Psoas muscle (tissue), 7 donors: ENCODE measurements at regions not wholly inside any gene's neighbourhood (a gene's known extent, or its start where the extent isn't known, plus 50 kb on each side); places are given as distances from the start of the nearest gene placed in this dataset.
"Not testable (repeated sequence)": the region's sequence is repeated elsewhere in the genome, so short reads cannot be mapped to it uniquely, and the experiment has no call there.

Experiments
- ATAC-seq, 4 donors: fragments of 200-7000 bp; cut with Tn5 transposase; one replicate each; pipeline ENCODE4 v1.9.1; 2020; ENCODE audit warnings: moderate library complexity in 3 of 4, mild to moderate bottlenecking in 2 of 4
- DNase-seq, 2 donors: peaks; one replicate each; pipeline ENCODE4 v3.0.0-alpha.2; 2020
- H3K27ac ChIP-seq: fragments of 200-600 bp; one replicate; pipeline ENCODE4 v1.8.0; 2022
- H3K27me3 ChIP-seq, 3 donors: fragments of 200-600 bp in 1 of 3; one replicate each; pipeline versions ENCODE4 v1.6.1 to v1.8.0; 2013 to 2022; ENCODE audit warnings: low read length in 2 of 3, mild to moderate bottlenecking in 2 of 3, moderate library complexity in 1 of 3; ENCODE audit not compliant: insufficient read depth in 3 of 3
- H3K36me3 ChIP-seq, 2 donors: fragments of 200-600 bp in 1 of 2; one replicate each; pipeline versions ENCODE4 v1.6.1 to v1.8.0; 2013 to 2022; ENCODE audit warnings: low read depth in 1 of 2, mild to moderate bottlenecking in 1 of 2, moderate library complexity in 1 of 2; ENCODE audit not compliant: insufficient read depth in 1 of 2
- H3K4me1 ChIP-seq: fragments of 200-600 bp; one replicate; pipeline ENCODE4 v1.8.0; 2022
- H3K4me3 ChIP-seq: fragments of 200-600 bp; one replicate; pipeline ENCODE4 v1.8.0; 2022; ENCODE audit warnings: mild to moderate bottlenecking
- H3K9me3 ChIP-seq: fragments of 200-600 bp; one replicate; pipeline ENCODE4 v1.8.0; 2022
- WGBS, 3 donors: extraction: QIAGEN DNeasy Blood & Tissue Kit; methylation state at CpG; one replicate each; pipeline versions ENCODE4 v1.1.6 to v1.1.7; 2013; 5-methylcytosine and 5-hydroxymethylcytosine counted together
- intact Hi-C, 2 donors: fragments of 100-400 bp; cut with DNase I; formaldehyde crosslinking; loops; one replicate each; pipeline versions ENCODE4 v1.11.0 to v1.14.2; 2022
- TF ChIP-seq, protein P1 (sequence below): fragments of 200-600 bp; IDR thresholded peaks from one replicate; pipeline ENCODE4 v1.8.0; 2022; ENCODE audit warnings: antibody characterized with exemption
- donor health status: healthy with polysubstance abuse.
- donor health status: DM: no; HTN: no; CAD: no; lungs with moderate emphysema.
- donor health status: Bipolar disorder and iron deficiency.
- donor health status: healthy.
- donor health status: DM: yes; HTN: yes; CAD: no.
- donor health status: DM: no; HTN: no; CAD: no.
- donor health status: DM: yes; HTN: yes; CAD: no.

- no peaks in the 10 kb centered on the region for H3K36me3 ChIP-seq
- no peaks in the 10 kb centered on the region for H3K9me3 ChIP-seq
- intact Hi-C loops, result no loop called here
- H3K4me3 ChIP-seq, result no peak overlapping the region
- ATAC-seq, result no peak
- H3K4me1 ChIP-seq, result no peaks in the 10 kb centered on the region
- TF ChIP-seq, protein P1, sequence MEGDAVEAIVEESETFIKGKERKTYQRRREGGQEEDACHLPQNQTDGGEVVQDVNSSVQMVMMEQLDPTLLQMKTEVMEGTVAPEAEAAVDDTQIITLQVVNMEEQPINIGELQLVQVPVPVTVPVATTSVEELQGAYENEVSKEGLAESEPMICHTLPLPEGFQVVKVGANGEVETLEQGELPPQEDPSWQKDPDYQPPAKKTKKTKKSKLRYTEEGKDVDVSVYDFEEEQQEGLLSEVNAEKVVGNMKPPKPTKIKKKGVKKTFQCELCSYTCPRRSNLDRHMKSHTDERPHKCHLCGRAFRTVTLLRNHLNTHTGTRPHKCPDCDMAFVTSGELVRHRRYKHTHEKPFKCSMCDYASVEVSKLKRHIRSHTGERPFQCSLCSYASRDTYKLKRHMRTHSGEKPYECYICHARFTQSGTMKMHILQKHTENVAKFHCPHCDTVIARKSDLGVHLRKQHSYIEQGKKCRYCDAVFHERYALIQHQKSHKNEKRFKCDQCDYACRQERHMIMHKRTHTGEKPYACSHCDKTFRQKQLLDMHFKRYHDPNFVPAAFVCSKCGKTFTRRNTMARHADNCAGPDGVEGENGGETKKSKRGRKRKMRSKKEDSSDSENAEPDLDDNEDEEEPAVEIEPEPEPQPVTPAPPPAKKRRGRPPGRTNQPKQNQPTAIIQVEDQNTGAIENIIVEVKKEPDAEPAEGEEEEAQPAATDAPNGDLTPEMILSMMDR, result peak; percentile 35
- no peaks in the 10 kb centered on the region for H3K27me3 ChIP-seq
- 44 to 51% (median 49%) methylated on average over 6 of the region's 6 CpGs for WGBS, 3 donors
- H3K27ac ChIP-seq, result no peak overlapping the region
- no peak for DNase-seq
These were observed 201.0 kb upstream of the RXFP2 start for GRCh38 chr13:31538067-31539042.

DNA sequence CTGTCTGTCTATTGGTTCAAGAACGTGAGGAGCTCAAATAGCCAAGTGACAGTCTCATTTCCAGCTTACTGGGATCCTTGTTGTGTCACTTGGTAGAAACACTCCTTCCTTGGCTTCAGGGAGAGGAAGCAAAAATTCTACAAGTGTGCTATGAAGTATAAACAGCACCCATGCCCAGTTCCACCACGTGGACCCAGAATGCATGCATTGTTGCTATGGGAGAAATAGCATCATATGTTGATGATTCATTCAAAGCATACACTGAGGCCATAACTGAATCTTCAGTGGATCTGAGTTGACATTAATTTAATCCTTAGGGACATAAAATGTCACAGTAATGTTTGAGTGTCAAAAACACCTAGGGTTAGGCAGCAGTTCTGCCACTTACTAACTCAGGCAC is 199.0 kb upstream of the RXFP2 start:
- no peaks in the 10 kb centered on the region for H3K4me1 ChIP-seq
- H3K36me3 ChIP-seq, result no peaks in the 10 kb centered on the region
- H3K4me3 ChIP-seq, result no peak overlapping the region
- intact Hi-C loops, result no loop called here
- ATAC-seq (no peak), DNase-seq (no peak)
- no peak overlapping the region for H3K27ac ChIP-seq
- WGBS, 3 donors, result 45 to 55% (median 50%) methylated on average over 2 of the region's 2 CpGs
- no peaks in the 10 kb centered on the region for H3K27me3 ChIP-seq
- no peaks in the 10 kb centered on the region for H3K9me3 ChIP-seq
- TF ChIP-seq, protein P1, result no peak

DNA sequence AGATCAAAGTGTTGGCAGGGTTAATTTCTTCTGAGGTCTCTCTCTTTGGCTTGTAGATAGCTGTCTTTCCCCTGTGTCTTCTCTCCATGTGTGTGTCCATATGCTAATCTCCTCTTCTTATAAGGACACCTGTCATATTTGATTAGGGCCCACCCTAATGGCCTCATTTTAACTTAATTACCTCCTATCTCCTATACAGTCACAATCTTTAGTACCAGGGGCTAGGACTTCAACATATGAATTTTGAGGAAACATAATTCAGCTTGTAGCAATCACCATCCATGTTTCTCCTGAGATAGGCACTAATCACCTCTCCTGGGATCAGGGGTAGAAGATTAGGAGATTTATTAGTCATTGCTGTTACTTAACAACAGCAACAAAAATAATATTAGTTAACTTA is 196.1 kb upstream of the RXFP2 start:
- Histone ChIP-seq H3K9me3 (no peaks in the 10 kb centered on the region), H3K27ac (no peak overlapping the region), H3K36me3 (no peaks in the 10 kb centered on the region), H3K4me3 (no peak overlapping the region), H3K27me3 (no peaks in the 10 kb centered on the region), H3K4me1 (no peaks in the 10 kb centered on the region)
- TF ChIP-seq, protein P1, result no peak
- ATAC-seq (no peak), DNase-seq (no peak)
- intact Hi-C loops, result no loop called here

GRCh38 chr13:31545616-31546015 is 193.7 kb upstream of the RXFP2 start:
- Histone ChIP-seq H3K4me3 (no peak overlapping the region), H3K36me3 (no peaks in the 10 kb centered on the region), H3K27me3 (no peaks in the 10 kb centered on the region), H3K27ac (no peak overlapping the region), H3K9me3 (no peaks in the 10 kb centered on the region), H3K4me1 (no peaks in the 10 kb centered on the region)
- intact Hi-C loops, result no loop called here
- TF ChIP-seq, protein P1, result no peak
- 29 to 51% (median 42%) methylated on average over 3 of the region's 3 CpGs for WGBS, 3 donors
- ATAC-seq, result no peak
- DNase-seq, result no peak

GRCh38 chr13:31556376-31556775 is 182.9 kb upstream of the RXFP2 start:
- DNase-seq, result no peak
- TF ChIP-seq, protein P1, result no peak
- intact Hi-C loops, result no loop called here
- Histone ChIP-seq H3K4me1 (no peaks in the 10 kb centered on the region), H3K36me3 (no peaks in the 10 kb centered on the region), H3K9me3 (no peaks in the 10 kb centered on the region), H3K27me3 (no peaks in the 10 kb centered on the region), H3K27ac (no peak overlapping the region), H3K4me3 (no peak overlapping the region)
- no peak for ATAC-seq
- 50 to 69% (median 61%) methylated on average over 5 of the region's 5 CpGs for WGBS, 3 donors

- intact Hi-C loops, ATAC-seq, H3K4me3 ChIP-seq, DNase-seq, H3K27me3 ChIP-seq, H3K4me1 ChIP-seq, H3K36me3 ChIP-seq, H3K9me3 ChIP-seq, H3K27ac ChIP-seq: not testable (repeated sequence)
- 83 to 96% (median 92%) methylated on average over 9 of the region's 9 CpGs for WGBS, 3 donors
These were observed 155.1 kb upstream of the RXFP2 start for GRCh38 chr13:31584221-31584620.
